T-helper 17 cell (primary cell): ENCODE measurements at regions not wholly inside any gene's neighbourhood (a gene's known extent, or its start where the extent isn't known, plus 50 kb on each side); places are given as distances from the start of the nearest gene placed in this dataset.
"Not testable (repeated sequence)": the region's sequence is repeated elsewhere in the genome, so short reads cannot be mapped to it uniquely, and the experiment has no call there.

ENCODE experiments used
- ATAC-seq: fragments of 150-1000 bp; cut with Tn5 transposase; 2 replicates; pipeline ENCODE4 v1.10.0; 2021; ENCODE audit warnings: mild to moderate bottlenecking, moderate library complexity
- DNase-seq, 3 donors: peaks; one replicate each; pipeline versions ENCODE4 v3.0.0 to v3.0.0-alpha.2; 2020 to 2021
- H3K9me3 ChIP-seq: one replicate; pipeline ENCODE4 v1.7.0; 2013; ENCODE audit warnings: low read length, mild to moderate bottlenecking; ENCODE audit not compliant: control insufficient read depth, poor library complexity, severe bottlenecking
- H3K27ac Mint-ChIP-seq: one replicate; pipeline ENCODE4 v1.8.0; 2022; ENCODE audit warnings: mild to moderate bottlenecking, moderate library complexity, mixed read lengths
- H3K27me3 Mint-ChIP-seq: one replicate; pipeline ENCODE4 v1.8.0; 2022; ENCODE audit warnings: mixed read lengths
- H3K36me3 Mint-ChIP-seq: one replicate; pipeline ENCODE4 v1.8.0; 2022; ENCODE audit warnings: low read depth, mixed read lengths
- H3K4me1 Mint-ChIP-seq: one replicate; pipeline ENCODE4 v1.8.0; 2022; ENCODE audit warnings: mild to moderate bottlenecking, mixed read lengths
- H3K4me3 Mint-ChIP-seq: one replicate; pipeline ENCODE4 v1.8.0; 2022; ENCODE audit warnings: mild to moderate bottlenecking, moderate library complexity, mixed read lengths

GRCh38 chr13:18663222-18663621 lies 518.4 kb downstream of the TUBA3C start:
- ATAC-seq, H3K27me3 Mint-ChIP-seq, H3K27ac Mint-ChIP-seq, H3K9me3 ChIP-seq, DNase-seq, H3K4me1 Mint-ChIP-seq, H3K36me3 Mint-ChIP-seq, H3K4me3 Mint-ChIP-seq: not testable (repeated sequence)

DNA sequence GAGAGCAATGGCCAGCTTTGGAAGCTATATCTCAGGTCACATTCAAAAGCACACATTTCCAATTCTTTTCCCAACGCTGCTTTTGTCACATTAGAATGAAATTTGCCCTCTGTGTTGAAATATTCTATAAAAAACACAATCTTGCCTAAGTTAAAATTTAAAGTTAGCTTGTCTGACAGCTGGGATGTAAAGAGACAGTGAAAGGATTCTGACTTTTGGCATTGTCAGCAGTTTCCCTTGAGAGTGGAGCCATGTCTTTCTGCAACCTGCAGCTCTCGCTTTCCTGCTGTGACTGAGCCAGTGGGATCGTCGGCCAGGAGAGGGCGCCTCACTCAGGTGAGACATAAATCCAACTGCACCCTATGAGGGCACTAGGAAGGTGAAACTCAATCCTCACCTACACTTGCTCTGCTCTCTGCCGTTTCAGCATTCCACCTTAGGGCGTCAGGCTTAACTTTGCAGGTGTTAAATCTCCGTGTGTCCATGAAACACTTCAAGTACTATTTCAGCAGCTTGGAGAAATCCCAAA lies 537.9 kb downstream of the TUBA3C start:
- peak in 1 of 3 donors; percentile 11 for DNase-seq
- not testable (repeated sequence) for H3K36me3 Mint-ChIP-seq, H3K4me3 Mint-ChIP-seq, H3K27me3 Mint-ChIP-seq, ATAC-seq, H3K27ac Mint-ChIP-seq, H3K9me3 ChIP-seq, H3K4me1 Mint-ChIP-seq

- not testable (repeated sequence) for H3K36me3 Mint-ChIP-seq, H3K4me3 Mint-ChIP-seq, H3K27me3 Mint-ChIP-seq, DNase-seq, H3K4me1 Mint-ChIP-seq, H3K9me3 ChIP-seq, H3K27ac Mint-ChIP-seq, ATAC-seq
Measured at GRCh38 chr13:18628928-18629327, 552.7 kb downstream of the TUBA3C start.

GRCh38 chr13:18628428-18628827 lies 553.2 kb downstream of the TUBA3C start:
- DNase-seq (no peak), ATAC-seq (no peak)
- Mint-ChIP-seq H3K27ac (no peak overlapping the region), H3K36me3 (no peaks in the 10 kb centered on the region), H3K27me3 (no peaks in the 10 kb centered on the region), H3K4me1 (no peaks in the 10 kb centered on the region), H3K4me3 (no peak overlapping the region)
- no peaks in the 10 kb centered on the region for H3K9me3 ChIP-seq

GRCh38 chr13:18624061-18624460 lies 557.6 kb downstream of the TUBA3C start:
- not testable (repeated sequence) for H3K4me1 Mint-ChIP-seq, ATAC-seq, DNase-seq, H3K27me3 Mint-ChIP-seq, H3K4me3 Mint-ChIP-seq, H3K27ac Mint-ChIP-seq, H3K36me3 Mint-ChIP-seq, H3K9me3 ChIP-seq

DNA sequence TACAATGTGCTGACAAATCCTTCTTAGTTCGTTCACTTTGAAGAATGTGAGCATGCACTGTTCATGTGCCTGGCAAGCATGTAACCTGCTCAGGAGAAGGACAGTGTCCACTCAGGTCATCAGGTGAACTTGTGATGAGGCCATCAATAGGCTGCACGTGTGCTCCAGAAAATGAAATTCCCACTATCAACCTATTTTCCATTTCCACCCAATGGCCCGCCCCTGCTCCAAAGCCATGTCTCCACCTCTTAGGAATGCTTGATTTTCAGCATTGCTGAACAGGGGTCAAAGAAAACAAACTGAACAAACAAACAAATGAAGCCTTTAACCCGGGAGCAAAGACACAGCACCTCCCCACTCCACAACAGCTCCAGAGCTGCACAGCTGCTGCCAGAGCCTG lies 563.2 kb downstream of the TUBA3C start:
- not testable (repeated sequence) for H3K9me3 ChIP-seq, H3K36me3 Mint-ChIP-seq, H3K4me1 Mint-ChIP-seq, H3K27ac Mint-ChIP-seq, H3K4me3 Mint-ChIP-seq, H3K27me3 Mint-ChIP-seq, DNase-seq, ATAC-seq

GRCh38 chr13:18610476-18610875 lies 571.1 kb downstream of the TUBA3C start:
- H3K4me1 Mint-ChIP-seq, H3K27me3 Mint-ChIP-seq, H3K9me3 ChIP-seq, H3K36me3 Mint-ChIP-seq, ATAC-seq, DNase-seq, H3K27ac Mint-ChIP-seq, H3K4me3 Mint-ChIP-seq: not testable (repeated sequence)

GRCh38 chr13:18609371-18609770 lies 572.3 kb downstream of the TUBA3C start:
- ATAC-seq, DNase-seq, H3K36me3 Mint-ChIP-seq, H3K9me3 ChIP-seq, H3K4me1 Mint-ChIP-seq, H3K4me3 Mint-ChIP-seq, H3K27me3 Mint-ChIP-seq, H3K27ac Mint-ChIP-seq: not testable (repeated sequence)

- not testable (repeated sequence) for H3K4me3 Mint-ChIP-seq, H3K27ac Mint-ChIP-seq, H3K27me3 Mint-ChIP-seq, ATAC-seq, H3K36me3 Mint-ChIP-seq, H3K4me1 Mint-ChIP-seq, H3K9me3 ChIP-seq, DNase-seq
Measured at GRCh38 chr13:18608851-18609250, 572.8 kb downstream of the TUBA3C start.

- ATAC-seq, DNase-seq, H3K4me3 Mint-ChIP-seq, H3K4me1 Mint-ChIP-seq, H3K27me3 Mint-ChIP-seq, H3K36me3 Mint-ChIP-seq, H3K27ac Mint-ChIP-seq, H3K9me3 ChIP-seq: not testable (repeated sequence)
Measured at GRCh38 chr13:18600366-18600765, 581.3 kb downstream of the TUBA3C start.

- not testable (repeated sequence) for ATAC-seq, H3K36me3 Mint-ChIP-seq, H3K4me1 Mint-ChIP-seq, H3K4me3 Mint-ChIP-seq, H3K9me3 ChIP-seq, DNase-seq, H3K27ac Mint-ChIP-seq, H3K27me3 Mint-ChIP-seq
Measured at GRCh38 chr13:18599791-18600211, 581.8 kb downstream of the TUBA3C start.

DNA sequence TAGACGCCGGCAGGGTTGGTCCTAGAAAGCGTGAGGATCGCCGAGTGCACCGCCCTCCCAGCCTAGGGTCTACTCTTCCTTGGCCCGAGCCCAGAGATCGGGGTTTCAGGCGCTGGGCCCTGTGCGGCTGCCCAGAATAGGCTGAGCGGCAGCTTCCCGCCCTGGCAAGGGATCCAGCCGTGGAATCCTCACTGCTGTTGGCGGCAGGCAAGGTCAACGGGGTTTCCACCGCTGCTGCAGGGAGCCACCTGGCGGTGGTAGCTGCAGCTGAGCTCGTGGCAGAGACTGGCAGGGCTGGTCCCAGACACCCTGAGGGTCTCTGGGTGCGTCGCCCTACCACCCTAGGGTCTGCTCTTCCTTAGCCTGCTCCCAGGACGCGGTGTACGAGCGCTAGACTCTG lies 583.1 kb downstream of the TUBA3C start:
- not testable (repeated sequence) for H3K27ac Mint-ChIP-seq, H3K27me3 Mint-ChIP-seq, H3K4me1 Mint-ChIP-seq, H3K9me3 ChIP-seq, H3K36me3 Mint-ChIP-seq, H3K4me3 Mint-ChIP-seq, ATAC-seq, DNase-seq

GRCh38 chr13:18597940-18598339 lies 583.7 kb downstream of the TUBA3C start:
- ATAC-seq, H3K36me3 Mint-ChIP-seq, H3K4me1 Mint-ChIP-seq, DNase-seq, H3K27me3 Mint-ChIP-seq, H3K4me3 Mint-ChIP-seq, H3K9me3 ChIP-seq, H3K27ac Mint-ChIP-seq: not testable (repeated sequence)

GRCh38 chr13:18577103-18577502 lies 604.5 kb downstream of the TUBA3C start:
- not testable (repeated sequence) for ATAC-seq, H3K9me3 ChIP-seq

More at GRCh38 chr13:18577103-18577502, 604.5 kb downstream of the TUBA3C start:
- not testable (repeated sequence) for DNase-seq, H3K4me3 Mint-ChIP-seq, H3K36me3 Mint-ChIP-seq, H3K27ac Mint-ChIP-seq, H3K4me1 Mint-ChIP-seq, H3K27me3 Mint-ChIP-seq
